Islet precursor cell (in vitro differentiated cells): ENCODE measurements at regions not wholly inside any gene's neighbourhood (a gene's known extent, or its start where the extent isn't known, plus 50 kb on each side); places are given as distances from the start of the nearest gene placed in this dataset.

Experiments used
- DNase-seq: peaks from one replicate; pipeline ENCODE4 v3.0.0-alpha.2; 2018

GRCh38 chr9:129469988-129470316, 150.9 kb downstream of the C9orf50 start:
- DNase-seq, result no peak

- peak; percentile 88 for DNase-seq
Measured at GRCh38 chr9:129469188-129469987, 151.5 kb downstream of the C9orf50 start.

- peak; percentile 35 for DNase-seq
Measured at GRCh38 chr9:129467739-129468666, 152.9 kb downstream of the C9orf50 start.

- peak; percentile 43 for DNase-seq
Measured at GRCh38 chr9:129467004-129467588, 153.8 kb downstream of the C9orf50 start.

- peak; percentile 55 for DNase-seq
Measured at GRCh38 chr9:129465834-129466535, 154.9 kb downstream of the C9orf50 start.

- DNase-seq, result peak; percentile 61
Measured at GRCh38 chr9:129464972-129465833, 155.7 kb downstream of the C9orf50 start.

GRCh38 chr9:129463994-129464393, 156.9 kb downstream of the C9orf50 start:
- peak; percentile 51 for DNase-seq

- peak; percentile 19 for DNase-seq
Measured at GRCh38 chr9:129463477-129463876, 157.4 kb downstream of the C9orf50 start.

- peak; percentile 51 for DNase-seq
Measured at GRCh38 chr9:129462360-129462759, 158.5 kb downstream of the C9orf50 start.

- peak; percentile 99 for DNase-seq
Measured at GRCh38 chr9:129460323-129461261, 160.3 kb downstream of the C9orf50 start.

- no peak for DNase-seq
Measured at GRCh38 chr9:129459547-129460322, 161.2 kb downstream of the C9orf50 start.

- DNase-seq, result peak; percentile 55
Measured at GRCh38 chr9:129458663-129459546, 162.0 kb downstream of the C9orf50 start.

GRCh38 chr9:129458155-129458661, 162.7 kb downstream of the C9orf50 start:
- no peak for DNase-seq

GRCh38 chr9:129457325-129457779, 163.5 kb downstream of the C9orf50 start:
- DNase-seq, result no peak

- no peak for DNase-seq
Measured at GRCh38 chr9:129456549-129457324, 164.2 kb downstream of the C9orf50 start.

- DNase-seq, result no peak
Measured at GRCh38 chr9:129455151-129455995, 165.5 kb downstream of the C9orf50 start.
